ENCODE measurements at regions not wholly inside any gene's neighbourhood (a gene's known extent, or its start where the extent isn't known, plus 50 kb on each side); places are given as distances from the start of the nearest gene placed in this dataset.
"Not testable (repeated sequence)": the region's sequence is repeated elsewhere in the genome, so short reads cannot be mapped to it uniquely, and the experiment has no call there.

DNA sequence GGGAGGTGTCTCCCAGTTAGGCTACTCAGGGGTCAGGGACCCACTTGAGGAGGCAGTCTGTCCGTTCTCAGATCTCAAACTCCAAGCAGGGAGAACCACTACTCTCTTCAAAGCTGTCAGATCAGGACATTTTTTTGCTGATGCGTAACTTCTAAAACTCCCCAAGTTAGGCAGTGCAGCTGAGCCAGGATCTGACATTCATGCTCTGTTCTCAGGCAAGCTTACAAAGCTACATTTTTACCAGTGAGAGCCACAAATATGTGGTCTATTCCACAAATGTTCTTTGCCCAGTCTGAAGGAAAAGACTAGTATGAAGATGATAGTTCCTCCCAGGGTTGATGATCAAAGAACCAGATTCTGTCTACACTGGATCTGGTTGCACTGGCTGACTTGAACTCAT is 184.1 kb downstream of the MTCL1 start:
- ChIA-PET RAD21 (ENCODE audit: low non-redundant PET in 1 of 2, low total read pairs in 2 of 2, uncharacterized antibody in 2 of 2, unreplicated experiment in 2 of 2) (no interaction called here), POLR2A (no interaction called here), CTCF (no interaction called here)
- ATAC-seq (no peak), DNase-seq (ENCODE audit: low read depth, low spot score) (no peak)
- no peaks in the 10 kb centered on the region for H3K9me2 ChIP-seq (ENCODE audit: insufficient read depth)
- no peaks in the 10 kb centered on the region for H3K36me3 ChIP-seq (ENCODE audit: control insufficient read depth in 1 of 2, insufficient read depth in 2 of 2, low read length in 2 of 2)
- no TSS peak for BruUV-seq (replicated peaks)
- H3K79me2 ChIP-seq (ENCODE audit: insufficient read depth, low read length) = no peaks in the 10 kb centered on the region
- TF ChIP-seq POLR2AphosphoS5 (IDR thresholded peaks at IDR 0.05; ENCODE audit: low read depth, low read length) = no peak
- TF ChIP-seq, protein P1, sequence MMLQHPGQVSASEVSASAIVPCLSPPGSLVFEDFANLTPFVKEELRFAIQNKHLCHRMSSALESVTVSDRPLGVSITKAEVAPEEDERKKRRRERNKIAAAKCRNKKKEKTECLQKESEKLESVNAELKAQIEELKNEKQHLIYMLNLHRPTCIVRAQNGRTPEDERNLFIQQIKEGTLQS (IDR thresholded peaks at IDR 0.05) = no peak
- TF ChIP-seq CEBPB (IDR thresholded peaks at IDR 0.05; ENCODE audit: low read depth) = no peak
- TF ChIP-seq ELF1 (IDR thresholded peaks at IDR 0.05; ENCODE audit: borderline replicate concordance, low read depth) = no peak
- TF ChIP-seq SP1 (IDR thresholded peaks at IDR 0.05; ENCODE audit: low read depth) = no peak
- TF ChIP-seq RAD21 (IDR thresholded peaks at IDR 0.05; ENCODE audit: low read depth) = no peak
- TF ChIP-seq SIN3A (IDR thresholded peaks at IDR 0.05; ENCODE audit: low read depth) = no peak
- TF ChIP-seq FOSL1 (IDR thresholded peaks at IDR 0.05; ENCODE audit: low read depth) = no peak
- TF ChIP-seq, protein P2, sequence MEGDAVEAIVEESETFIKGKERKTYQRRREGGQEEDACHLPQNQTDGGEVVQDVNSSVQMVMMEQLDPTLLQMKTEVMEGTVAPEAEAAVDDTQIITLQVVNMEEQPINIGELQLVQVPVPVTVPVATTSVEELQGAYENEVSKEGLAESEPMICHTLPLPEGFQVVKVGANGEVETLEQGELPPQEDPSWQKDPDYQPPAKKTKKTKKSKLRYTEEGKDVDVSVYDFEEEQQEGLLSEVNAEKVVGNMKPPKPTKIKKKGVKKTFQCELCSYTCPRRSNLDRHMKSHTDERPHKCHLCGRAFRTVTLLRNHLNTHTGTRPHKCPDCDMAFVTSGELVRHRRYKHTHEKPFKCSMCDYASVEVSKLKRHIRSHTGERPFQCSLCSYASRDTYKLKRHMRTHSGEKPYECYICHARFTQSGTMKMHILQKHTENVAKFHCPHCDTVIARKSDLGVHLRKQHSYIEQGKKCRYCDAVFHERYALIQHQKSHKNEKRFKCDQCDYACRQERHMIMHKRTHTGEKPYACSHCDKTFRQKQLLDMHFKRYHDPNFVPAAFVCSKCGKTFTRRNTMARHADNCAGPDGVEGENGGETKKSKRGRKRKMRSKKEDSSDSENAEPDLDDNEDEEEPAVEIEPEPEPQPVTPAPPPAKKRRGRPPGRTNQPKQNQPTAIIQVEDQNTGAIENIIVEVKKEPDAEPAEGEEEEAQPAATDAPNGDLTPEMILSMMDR (IDR thresholded peaks at IDR 0.05 in 2 of 3, conservative IDR thresholded peaks at IDR 0.05 in 1 of 3; ENCODE audit: borderline replicate concordance in 1 of 3, insufficient read depth in 1 of 3, low read depth in 2 of 3, low read length in 2 of 3) = no peak
- TF ChIP-seq YY1 (IDR thresholded peaks at IDR 0.05; ENCODE audit: extremely low read depth, insufficient replicate concordance, low read depth, low read length) = no peak
- no peak for TF ChIP-seq POLR2A (IDR thresholded peaks at IDR 0.05; ENCODE audit: borderline replicate concordance, extremely low read depth, insufficient read depth, insufficient read length)
- TF ChIP-seq ZNF274 (IDR thresholded peaks at IDR 0.05; ENCODE audit: low read depth, low read length) = no peak
- TF ChIP-seq SRF (IDR thresholded peaks at IDR 0.05; ENCODE audit: low read depth) = no peak
- no peak for TF ChIP-seq TCF7L2 (IDR thresholded peaks at IDR 0.05; ENCODE audit: borderline replicate concordance, extremely low read depth, insufficient read depth, insufficient read length)
- no peak for TF ChIP-seq CBX3 (IDR thresholded peaks at IDR 0.05; ENCODE audit: low read depth)
- TF ChIP-seq EZH2 (IDR thresholded peaks at IDR 0.05) = no peak
- TF ChIP-seq JUND (IDR thresholded peaks at IDR 0.05) = no peak
- TF ChIP-seq, protein P3, sequence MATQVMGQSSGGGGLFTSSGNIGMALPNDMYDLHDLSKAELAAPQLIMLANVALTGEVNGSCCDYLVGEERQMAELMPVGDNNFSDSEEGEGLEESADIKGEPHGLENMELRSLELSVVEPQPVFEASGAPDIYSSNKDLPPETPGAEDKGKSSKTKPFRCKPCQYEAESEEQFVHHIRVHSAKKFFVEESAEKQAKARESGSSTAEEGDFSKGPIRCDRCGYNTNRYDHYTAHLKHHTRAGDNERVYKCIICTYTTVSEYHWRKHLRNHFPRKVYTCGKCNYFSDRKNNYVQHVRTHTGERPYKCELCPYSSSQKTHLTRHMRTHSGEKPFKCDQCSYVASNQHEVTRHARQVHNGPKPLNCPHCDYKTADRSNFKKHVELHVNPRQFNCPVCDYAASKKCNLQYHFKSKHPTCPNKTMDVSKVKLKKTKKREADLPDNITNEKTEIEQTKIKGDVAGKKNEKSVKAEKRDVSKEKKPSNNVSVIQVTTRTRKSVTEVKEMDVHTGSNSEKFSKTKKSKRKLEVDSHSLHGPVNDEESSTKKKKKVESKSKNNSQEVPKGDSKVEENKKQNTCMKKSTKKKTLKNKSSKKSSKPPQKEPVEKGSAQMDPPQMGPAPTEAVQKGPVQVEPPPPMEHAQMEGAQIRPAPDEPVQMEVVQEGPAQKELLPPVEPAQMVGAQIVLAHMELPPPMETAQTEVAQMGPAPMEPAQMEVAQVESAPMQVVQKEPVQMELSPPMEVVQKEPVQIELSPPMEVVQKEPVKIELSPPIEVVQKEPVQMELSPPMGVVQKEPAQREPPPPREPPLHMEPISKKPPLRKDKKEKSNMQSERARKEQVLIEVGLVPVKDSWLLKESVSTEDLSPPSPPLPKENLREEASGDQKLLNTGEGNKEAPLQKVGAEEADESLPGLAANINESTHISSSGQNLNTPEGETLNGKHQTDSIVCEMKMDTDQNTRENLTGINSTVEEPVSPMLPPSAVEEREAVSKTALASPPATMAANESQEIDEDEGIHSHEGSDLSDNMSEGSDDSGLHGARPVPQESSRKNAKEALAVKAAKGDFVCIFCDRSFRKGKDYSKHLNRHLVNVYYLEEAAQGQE (IDR thresholded peaks at IDR 0.05; ENCODE audit: low read depth) = no peak
- no peak overlapping the region for H3K4me3 ChIP-seq (replicated peaks in 1 of 2; ENCODE audit: low read depth in 1 of 2, low read length in 2 of 2)
- no peak overlapping the region for H3K27ac ChIP-seq (ENCODE audit: low read depth, low read length)
- no peak overlapping the region for H3K4me2 ChIP-seq (ENCODE audit: low read length)
- no peak overlapping the region for H3K9ac ChIP-seq (ENCODE audit: low read length)
- H3K27me3 ChIP-seq (ENCODE audit: insufficient read depth, low read length) = no peaks in the 10 kb centered on the region
- no peaks in the 10 kb centered on the region for H4K20me1 ChIP-seq (ENCODE audit: insufficient read depth)
- no peak overlapping the region for H2AFZ ChIP-seq (ENCODE audit: low read depth, low read length, poor library complexity, severe bottlenecking)
- no peaks in the 10 kb centered on the region for H3K9me3 ChIP-seq (ENCODE audit: control insufficient read depth in 1 of 2, insufficient read depth in 1 of 2, low read depth in 1 of 2, low read length in 2 of 2)
- intact Hi-C loops (cut with micrococcal nuclease) = no loop called here
- H3K4me1 ChIP-seq (ENCODE audit: control insufficient read depth in 1 of 2, insufficient read depth in 2 of 2, low read length in 2 of 2) = peaks cover 17 to 29% of the 10 kb centered on the region in 2 experiments

DNA sequence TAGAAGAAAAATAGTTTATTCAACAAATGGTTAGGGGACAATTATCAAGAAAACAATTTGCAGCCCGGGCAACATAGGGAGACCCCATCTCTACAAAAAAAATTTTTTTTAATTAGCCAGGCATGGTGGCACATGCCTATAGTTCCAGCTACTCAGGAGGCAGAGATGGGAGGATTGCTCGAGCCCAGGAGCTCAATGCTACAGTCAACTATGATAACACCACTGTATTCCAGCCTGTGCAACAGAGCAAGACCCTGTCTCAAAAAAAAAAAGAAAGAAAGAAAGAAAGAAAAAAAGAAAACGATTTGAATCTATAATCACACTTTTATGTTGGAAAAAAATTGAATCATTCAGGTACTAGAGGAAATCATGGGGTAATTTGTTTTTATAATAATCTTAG is 185.1 kb downstream of the MTCL1 start:
- CTCF ChIA-PET; H3K9me2 ChIP-seq (ENCODE audit: insufficient read depth); H3K79me2 ChIP-seq (ENCODE audit: insufficient read depth, low read length); intact Hi-C loops (cut with micrococcal nuclease); DNase-seq (ENCODE audit: low read depth, low spot score); H4K20me1 ChIP-seq (ENCODE audit: insufficient read depth); H3K27me3 ChIP-seq (ENCODE audit: insufficient read depth, low read length); RAD21 ChIA-PET (ENCODE audit: low non-redundant PET in 1 of 2, low total read pairs in 2 of 2, uncharacterized antibody in 2 of 2, unreplicated experiment in 2 of 2); H3K36me3 ChIP-seq (ENCODE audit: control insufficient read depth in 1 of 2, insufficient read depth in 2 of 2, low read length in 2 of 2); H2AFZ ChIP-seq (ENCODE audit: low read depth, low read length, poor library complexity, severe bottlenecking); H3K9me3 ChIP-seq (ENCODE audit: control insufficient read depth in 1 of 2, insufficient read depth in 1 of 2, low read depth in 1 of 2, low read length in 2 of 2); BruUV-seq (replicated peaks): not testable (repeated sequence)
- ATAC-seq = 0 out of 2 replicates have a peak, but pooled peaks have one; percentile 24
- POLR2A ChIA-PET = interaction anchor here (1.0 kb wide), 1 partner anchor 8 kb away, joined by 3 read pairs; no protein-coding TSS in a partner anchor
- Histone ChIP-seq H3K9ac (ENCODE audit: low read length) (peak overlapping the region; percentile 48), H3K4me3 (replicated peaks in 1 of 2; ENCODE audit: low read depth in 1 of 2, low read length in 2 of 2) (peak overlapping the region in 1 of 2 experiments; percentile 17; a peak in 1 of 4 replicates), H3K4me2 (ENCODE audit: low read length) (peak overlapping the region; percentile 65), H3K4me1 (ENCODE audit: control insufficient read depth in 1 of 2, insufficient read depth in 2 of 2, low read length in 2 of 2) (peaks cover 17 to 29% of the 10 kb centered on the region in 2 experiments), H3K27ac (ENCODE audit: low read depth, low read length) (peak overlapping the region; percentile 55; the same call in 1 of the 2 replicates)

Measured in HCT116 (cell line).